HG02610 (cell line): ENCODE measurements at regions not wholly inside any gene's neighbourhood (a gene's known extent, or its start where the extent isn't known, plus 50 kb on each side); places are given as distances from the start of the nearest gene placed in this dataset.

ENCODE experiments used
- ATAC-seq: cut with Tn5 transposase; IDR thresholded peaks from one replicate; pipeline ENCODE4 v1.9.1; 2021; ENCODE audit warnings: mild to moderate bottlenecking, moderate library complexity; ENCODE audit not compliant: unreplicated experiment

GRCh38 chr11:92812841-92813240 is 156.6 kb upstream of the MTNR1B start:
- no peak for ATAC-seq

GRCh38 chr11:92819830-92820229 is 149.6 kb upstream of the MTNR1B start:
- ATAC-seq = no peak

- no peak for ATAC-seq
Observed at GRCh38 chr11:92820860-92821259, 148.6 kb upstream of the MTNR1B start.

GRCh38 chr11:92822410-92822809 is 147.0 kb upstream of the MTNR1B start:
- ATAC-seq = no peak

- ATAC-seq = no peak
Observed at GRCh38 chr11:92826136-92826535, 143.3 kb upstream of the MTNR1B start.

- no peak for ATAC-seq
Observed at GRCh38 chr11:92826603-92827002, 142.8 kb upstream of the MTNR1B start.

- no peak for ATAC-seq
Observed at GRCh38 chr11:92827132-92827531, 142.3 kb upstream of the MTNR1B start.

- ATAC-seq = no peak
Observed at GRCh38 chr11:92828556-92828955, 140.9 kb upstream of the MTNR1B start.

- ATAC-seq = no peak
Observed at GRCh38 chr11:92829121-92829520, 140.3 kb upstream of the MTNR1B start.

GRCh38 chr11:92829671-92830070 is 139.8 kb upstream of the MTNR1B start:
- no peak for ATAC-seq

- ATAC-seq = no peak
Observed at GRCh38 chr11:92830377-92831155, 138.9 kb upstream of the MTNR1B start.

GRCh38 chr11:92834296-92835020 is 135.0 kb upstream of the MTNR1B start:
- no peak for ATAC-seq

GRCh38 chr11:92837595-92837994 is 131.9 kb upstream of the MTNR1B start:
- no peak for ATAC-seq

- ATAC-seq = no peak
Observed at GRCh38 chr11:92838759-92839310, 130.6 kb upstream of the MTNR1B start.

GRCh38 chr11:92839450-92839849 is 130.0 kb upstream of the MTNR1B start:
- no peak for ATAC-seq

GRCh38 chr11:92841719-92842118 is 127.7 kb upstream of the MTNR1B start:
- no peak for ATAC-seq

- ATAC-seq = no peak
Observed at GRCh38 chr11:92843455-92843854, 126.0 kb upstream of the MTNR1B start.

GRCh38 chr11:92844197-92844596 is 125.3 kb upstream of the MTNR1B start:
- no peak for ATAC-seq

- ATAC-seq = no peak
Observed at GRCh38 chr11:92845390-92845789, 124.1 kb upstream of the MTNR1B start.

- no peak for ATAC-seq
Observed at GRCh38 chr11:92845805-92846204, 123.6 kb upstream of the MTNR1B start.

GRCh38 chr11:92846491-92847125 is 122.8 kb upstream of the MTNR1B start:
- no peak for ATAC-seq

GRCh38 chr11:92848578-92848977 is 120.9 kb upstream of the MTNR1B start:
- ATAC-seq = no peak
